ENCODE measurements at regions not wholly inside any gene's neighbourhood (a gene's known extent, or its start where the extent isn't known, plus 50 kb on each side); places are given as distances from the start of the nearest gene placed in this dataset.

- TF ChIP-seq MAX (IDR thresholded peaks at IDR 0.05) (no peak), SP1 (IDR thresholded peaks at IDR 0.05) (no peak)
- TF ChIP-seq, protein P1, sequence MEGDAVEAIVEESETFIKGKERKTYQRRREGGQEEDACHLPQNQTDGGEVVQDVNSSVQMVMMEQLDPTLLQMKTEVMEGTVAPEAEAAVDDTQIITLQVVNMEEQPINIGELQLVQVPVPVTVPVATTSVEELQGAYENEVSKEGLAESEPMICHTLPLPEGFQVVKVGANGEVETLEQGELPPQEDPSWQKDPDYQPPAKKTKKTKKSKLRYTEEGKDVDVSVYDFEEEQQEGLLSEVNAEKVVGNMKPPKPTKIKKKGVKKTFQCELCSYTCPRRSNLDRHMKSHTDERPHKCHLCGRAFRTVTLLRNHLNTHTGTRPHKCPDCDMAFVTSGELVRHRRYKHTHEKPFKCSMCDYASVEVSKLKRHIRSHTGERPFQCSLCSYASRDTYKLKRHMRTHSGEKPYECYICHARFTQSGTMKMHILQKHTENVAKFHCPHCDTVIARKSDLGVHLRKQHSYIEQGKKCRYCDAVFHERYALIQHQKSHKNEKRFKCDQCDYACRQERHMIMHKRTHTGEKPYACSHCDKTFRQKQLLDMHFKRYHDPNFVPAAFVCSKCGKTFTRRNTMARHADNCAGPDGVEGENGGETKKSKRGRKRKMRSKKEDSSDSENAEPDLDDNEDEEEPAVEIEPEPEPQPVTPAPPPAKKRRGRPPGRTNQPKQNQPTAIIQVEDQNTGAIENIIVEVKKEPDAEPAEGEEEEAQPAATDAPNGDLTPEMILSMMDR (IDR thresholded peaks at IDR 0.05; ENCODE audit: low read depth, low read length, missing input control): no peak
- TF ChIP-seq, protein P2, sequence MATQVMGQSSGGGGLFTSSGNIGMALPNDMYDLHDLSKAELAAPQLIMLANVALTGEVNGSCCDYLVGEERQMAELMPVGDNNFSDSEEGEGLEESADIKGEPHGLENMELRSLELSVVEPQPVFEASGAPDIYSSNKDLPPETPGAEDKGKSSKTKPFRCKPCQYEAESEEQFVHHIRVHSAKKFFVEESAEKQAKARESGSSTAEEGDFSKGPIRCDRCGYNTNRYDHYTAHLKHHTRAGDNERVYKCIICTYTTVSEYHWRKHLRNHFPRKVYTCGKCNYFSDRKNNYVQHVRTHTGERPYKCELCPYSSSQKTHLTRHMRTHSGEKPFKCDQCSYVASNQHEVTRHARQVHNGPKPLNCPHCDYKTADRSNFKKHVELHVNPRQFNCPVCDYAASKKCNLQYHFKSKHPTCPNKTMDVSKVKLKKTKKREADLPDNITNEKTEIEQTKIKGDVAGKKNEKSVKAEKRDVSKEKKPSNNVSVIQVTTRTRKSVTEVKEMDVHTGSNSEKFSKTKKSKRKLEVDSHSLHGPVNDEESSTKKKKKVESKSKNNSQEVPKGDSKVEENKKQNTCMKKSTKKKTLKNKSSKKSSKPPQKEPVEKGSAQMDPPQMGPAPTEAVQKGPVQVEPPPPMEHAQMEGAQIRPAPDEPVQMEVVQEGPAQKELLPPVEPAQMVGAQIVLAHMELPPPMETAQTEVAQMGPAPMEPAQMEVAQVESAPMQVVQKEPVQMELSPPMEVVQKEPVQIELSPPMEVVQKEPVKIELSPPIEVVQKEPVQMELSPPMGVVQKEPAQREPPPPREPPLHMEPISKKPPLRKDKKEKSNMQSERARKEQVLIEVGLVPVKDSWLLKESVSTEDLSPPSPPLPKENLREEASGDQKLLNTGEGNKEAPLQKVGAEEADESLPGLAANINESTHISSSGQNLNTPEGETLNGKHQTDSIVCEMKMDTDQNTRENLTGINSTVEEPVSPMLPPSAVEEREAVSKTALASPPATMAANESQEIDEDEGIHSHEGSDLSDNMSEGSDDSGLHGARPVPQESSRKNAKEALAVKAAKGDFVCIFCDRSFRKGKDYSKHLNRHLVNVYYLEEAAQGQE (IDR thresholded peaks at IDR 0.05): no peak
These were observed 59.0 kb upstream of the RPH3AL start for GRCh38 chr17:411421-412120.
